GM23338 (cell line): ENCODE measurements at regions not wholly inside any gene's neighbourhood (a gene's known extent, or its start where the extent isn't known, plus 50 kb on each side); places are given as distances from the start of the nearest gene placed in this dataset.

Experiments
- ATAC-seq: fragments of 200-7000 bp; cut with Tn5 transposase; 3 replicates; pipeline ENCODE4 v1.9.1; 2020
- DNase-seq: peaks from one replicate; pipeline ENCODE4 v3.0.0-alpha.2; 2015; ENCODE audit warnings: low spot score
- H2AFZ ChIP-seq: fragments of 200-600 bp; sonication (generic); 2 replicates; pipeline ENCODE4 v1.8.0; 2016; ENCODE audit warnings: antibody characterized with exemption, mild to moderate bottlenecking, moderate library complexity
- H3F3A ChIP-seq: fragments of 200-600 bp; sonication (generic); replicated peaks from 2 replicates; pipeline ENCODE4 v1.8.0; 2017; ENCODE audit warnings: antibody characterized with exemption, mixed run types, low read depth
- H3K27ac ChIP-seq: fragments of 200-600 bp; sonication (generic); 2 replicates; pipeline ENCODE4 v1.6.1; 2016; ENCODE audit warnings: low read depth
- H3K27me3 ChIP-seq: fragments of 200-600 bp; sonication (generic); 2 replicates; pipeline ENCODE4 v1.8.0; 2016; ENCODE audit warnings: mild to moderate bottlenecking, mixed run types, moderate library complexity; ENCODE audit not compliant: insufficient read depth
- H3K36me3 ChIP-seq: fragments of 200-600 bp; sonication (generic); 2 replicates; pipeline ENCODE4 v1.8.0; 2016; ENCODE audit warnings: mild to moderate bottlenecking; ENCODE audit not compliant: insufficient read depth
- H3K4me1 ChIP-seq: fragments of 200-600 bp; sonication (generic); 2 replicates; pipeline ENCODE4 v1.8.0; 2016; ENCODE audit warnings: mild to moderate bottlenecking, moderate library complexity; ENCODE audit not compliant: insufficient read depth
- H3K4me2 ChIP-seq: fragments of 200-600 bp; sonication (generic); 2 replicates; pipeline ENCODE4 v1.7.1; 2017; ENCODE audit warnings: mixed run types
- H3K4me3 ChIP-seq: fragments of 200-600 bp; sonication (generic); 2 replicates; pipeline ENCODE4 v1.6.1; 2016; ENCODE audit warnings: mixed run types
- H3K79me2 ChIP-seq: fragments of 200-600 bp; sonication (generic); replicated peaks from 2 replicates; pipeline ENCODE4 v1.8.0; 2017; ENCODE audit warnings: mild to moderate bottlenecking; ENCODE audit not compliant: insufficient read depth
- H3K9me2 ChIP-seq: fragments of 200-600 bp; sonication (generic); 2 replicates; pipeline ENCODE4 v1.8.0; 2017; ENCODE audit not compliant: insufficient read depth
- H4K20me1 ChIP-seq: fragments of 200-600 bp; sonication (generic); replicated peaks from 2 replicates; pipeline ENCODE4 v1.8.0; 2017; ENCODE audit warnings: mild to moderate bottlenecking; ENCODE audit not compliant: insufficient read depth
- H3K27ac Mint-ChIP-seq: 2 replicates; pipeline ENCODE4 v1.8.0; 2020; ENCODE audit warnings: inconsistent platforms, mild to moderate bottlenecking, moderate library complexity, mixed read lengths
- H3K27me3 Mint-ChIP-seq: 3 replicates; pipeline ENCODE4 v1.8.0; 2022; ENCODE audit warnings: low read depth, mild to moderate bottlenecking, moderate library complexity, mixed read lengths, inconsistent platforms; ENCODE audit not compliant: insufficient read depth, poor library complexity
- H3K36me3 Mint-ChIP-seq: 3 replicates; pipeline ENCODE4 v1.8.0; 2021; ENCODE audit warnings: low read depth, mild to moderate bottlenecking, inconsistent platforms, moderate library complexity, mixed read lengths
- H3K4me1 Mint-ChIP-seq: 3 replicates; pipeline ENCODE4 v1.8.0; 2020; ENCODE audit warnings: mild to moderate bottlenecking, inconsistent platforms, mixed read lengths
- H3K4me3 Mint-ChIP-seq: 3 replicates; pipeline ENCODE4 v1.8.0; 2021; ENCODE audit warnings: moderate library complexity, mild to moderate bottlenecking, inconsistent platforms, mixed read lengths
- H3K9me3 Mint-ChIP-seq: 3 replicates; pipeline ENCODE4 v1.8.0; 2020; ENCODE audit warnings: moderate library complexity, mild to moderate bottlenecking, inconsistent platforms, mixed read lengths
- CREB1 ChIP-seq: fragments of 250-450 bp; sonication (Bioruptor Pico); IDR thresholded peaks from 2 replicates; pipeline ENCODE4 v1.5.0; 2020; ENCODE audit warnings: low read depth, mild to moderate bottlenecking, moderate library complexity
- CTCF ChIP-seq, 2 experiments: fragments of 200-600 bp in 1 of 2; sonication (generic) in 1 of 2; conservative IDR thresholded peaks; 2 replicates each; pipeline versions ENCODE4 v1.5.1 to v1.6.1; 2016 to 2017; ENCODE audit warnings: antibody characterized with exemption in 2 of 2, low read depth in 2 of 2, mild to moderate bottlenecking in 2 of 2, moderate library complexity in 1 of 2
- EZH2 ChIP-seq: fragments of 200-600 bp; sonication (generic); IDR thresholded peaks from one replicate; pipeline ENCODE4 v1.8.0; 2017; ENCODE audit warnings: antibody characterized with exemption, mild to moderate bottlenecking, low read depth; ENCODE audit not compliant: unreplicated experiment
- EZH2phosphoT487 ChIP-seq: fragments of 200-600 bp; sonication (generic); IDR thresholded peaks from one replicate; pipeline ENCODE4 v1.8.1; 2018; ENCODE audit warnings: antibody characterized with exemption; ENCODE audit not compliant: unreplicated experiment
- JUNB ChIP-seq: IDR thresholded peaks from one replicate; pipeline ENCODE4 v1.6.1; 2016; ENCODE audit warnings: antibody characterized with exemption; ENCODE audit not compliant: unreplicated experiment
- NANOG ChIP-seq: IDR thresholded peaks from 2 replicates; pipeline ENCODE4 v1.6.1; 2016; ENCODE audit warnings: antibody characterized with exemption, borderline replicate concordance
- POLR2AphosphoS5 ChIP-seq: IDR thresholded peaks from 2 replicates; pipeline ENCODE4 v1.6.1; 2016; ENCODE audit warnings: antibody characterized with exemption, low read depth
- REST ChIP-seq: IDR thresholded peaks from one replicate; pipeline ENCODE4 v1.6.1; 2018; ENCODE audit warnings: antibody characterized with exemption; ENCODE audit not compliant: unreplicated experiment
- STAT1 ChIP-seq: IDR thresholded peaks from one replicate; pipeline ENCODE4 v1.6.1; 2016; ENCODE audit warnings: antibody characterized with exemption; ENCODE audit not compliant: unreplicated experiment
- ZNF114 ChIP-seq: fragments of 250-450 bp; sonication (Bioruptor Pico); IDR thresholded peaks from 2 replicates; pipeline ENCODE4 v1.5.0; 2020; ENCODE audit warnings: mild to moderate bottlenecking, moderate library complexity
- ZNF331 ChIP-seq: fragments of 250-450 bp; sonication (Bioruptor Pico); IDR thresholded peaks from 2 replicates; pipeline ENCODE4 v1.5.0; 2020; ENCODE audit warnings: low read depth, mild to moderate bottlenecking, moderate library complexity
- TF ChIP-seq, protein P1 (sequence below): fragments of 250-450 bp; sonication (Bioruptor Pico); IDR thresholded peaks from 2 replicates; pipeline ENCODE4 v1.5.0; 2020; ENCODE audit warnings: mild to moderate bottlenecking, moderate library complexity
- TF ChIP-seq, protein P2 (sequence below): IDR thresholded peaks from 2 replicates; pipeline ENCODE4 v1.6.1; 2016; ENCODE audit warnings: antibody characterized with exemption

DNA sequence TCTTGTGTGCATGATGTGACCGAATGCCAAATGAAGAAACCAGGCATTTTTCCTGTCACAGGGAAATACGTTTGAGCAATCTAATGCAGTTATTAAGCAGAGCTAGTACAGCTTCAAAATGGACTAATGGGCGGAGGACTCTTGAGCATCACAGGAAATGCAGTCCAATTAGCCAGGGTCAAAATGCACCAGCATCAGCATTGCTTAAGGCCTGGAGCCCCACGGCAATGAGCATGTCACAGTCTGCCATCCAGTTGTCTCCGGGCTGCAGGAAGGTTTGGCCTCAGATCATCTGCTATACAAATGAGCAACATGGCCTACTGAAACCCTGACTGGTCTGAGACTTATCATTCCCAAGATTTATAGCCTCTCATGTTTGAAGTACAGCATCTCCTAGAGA lies 652.1 kb upstream of the SLC35B3 start:
- peaks cover 16% of the 10 kb centered on the region for H3K4me1 Mint-ChIP-seq
- Histone ChIP-seq H3K9me2 (no peaks in the 10 kb centered on the region), H3K36me3 (no peaks in the 10 kb centered on the region), H3K4me1 (peaks cover 8% of the 10 kb centered on the region; the same call in 1 of the 2 replicates), H3F3A (no peaks in the 10 kb centered on the region), H3K79me2 (no peaks in the 10 kb centered on the region), H2AFZ (no peak overlapping the region), H3K27me3 (no peaks in the 10 kb centered on the region), H3K4me2 (no peak overlapping the region), H4K20me1 (no peaks in the 10 kb centered on the region), H3K4me3 (no peak overlapping the region), H3K27ac (no peak overlapping the region)
- H3K27ac Mint-ChIP-seq, result no peak overlapping the region
- DNase-seq, result no peak
- no peak for TF ChIP-seq NANOG
- no peak for TF ChIP-seq CTCF (conservative IDR thresholded peaks at IDR 0.05; ENCODE audit: low read depth in 2 of 2)
- no peak for TF ChIP-seq ZNF114
- TF ChIP-seq ZNF331 (CRISPR knock-in tag), result no peak
- no peak for TF ChIP-seq REST
- TF ChIP-seq JUNB, result no peak
- TF ChIP-seq CREB1 (CRISPR knock-in tag), result no peak
- TF ChIP-seq, protein P1, sequence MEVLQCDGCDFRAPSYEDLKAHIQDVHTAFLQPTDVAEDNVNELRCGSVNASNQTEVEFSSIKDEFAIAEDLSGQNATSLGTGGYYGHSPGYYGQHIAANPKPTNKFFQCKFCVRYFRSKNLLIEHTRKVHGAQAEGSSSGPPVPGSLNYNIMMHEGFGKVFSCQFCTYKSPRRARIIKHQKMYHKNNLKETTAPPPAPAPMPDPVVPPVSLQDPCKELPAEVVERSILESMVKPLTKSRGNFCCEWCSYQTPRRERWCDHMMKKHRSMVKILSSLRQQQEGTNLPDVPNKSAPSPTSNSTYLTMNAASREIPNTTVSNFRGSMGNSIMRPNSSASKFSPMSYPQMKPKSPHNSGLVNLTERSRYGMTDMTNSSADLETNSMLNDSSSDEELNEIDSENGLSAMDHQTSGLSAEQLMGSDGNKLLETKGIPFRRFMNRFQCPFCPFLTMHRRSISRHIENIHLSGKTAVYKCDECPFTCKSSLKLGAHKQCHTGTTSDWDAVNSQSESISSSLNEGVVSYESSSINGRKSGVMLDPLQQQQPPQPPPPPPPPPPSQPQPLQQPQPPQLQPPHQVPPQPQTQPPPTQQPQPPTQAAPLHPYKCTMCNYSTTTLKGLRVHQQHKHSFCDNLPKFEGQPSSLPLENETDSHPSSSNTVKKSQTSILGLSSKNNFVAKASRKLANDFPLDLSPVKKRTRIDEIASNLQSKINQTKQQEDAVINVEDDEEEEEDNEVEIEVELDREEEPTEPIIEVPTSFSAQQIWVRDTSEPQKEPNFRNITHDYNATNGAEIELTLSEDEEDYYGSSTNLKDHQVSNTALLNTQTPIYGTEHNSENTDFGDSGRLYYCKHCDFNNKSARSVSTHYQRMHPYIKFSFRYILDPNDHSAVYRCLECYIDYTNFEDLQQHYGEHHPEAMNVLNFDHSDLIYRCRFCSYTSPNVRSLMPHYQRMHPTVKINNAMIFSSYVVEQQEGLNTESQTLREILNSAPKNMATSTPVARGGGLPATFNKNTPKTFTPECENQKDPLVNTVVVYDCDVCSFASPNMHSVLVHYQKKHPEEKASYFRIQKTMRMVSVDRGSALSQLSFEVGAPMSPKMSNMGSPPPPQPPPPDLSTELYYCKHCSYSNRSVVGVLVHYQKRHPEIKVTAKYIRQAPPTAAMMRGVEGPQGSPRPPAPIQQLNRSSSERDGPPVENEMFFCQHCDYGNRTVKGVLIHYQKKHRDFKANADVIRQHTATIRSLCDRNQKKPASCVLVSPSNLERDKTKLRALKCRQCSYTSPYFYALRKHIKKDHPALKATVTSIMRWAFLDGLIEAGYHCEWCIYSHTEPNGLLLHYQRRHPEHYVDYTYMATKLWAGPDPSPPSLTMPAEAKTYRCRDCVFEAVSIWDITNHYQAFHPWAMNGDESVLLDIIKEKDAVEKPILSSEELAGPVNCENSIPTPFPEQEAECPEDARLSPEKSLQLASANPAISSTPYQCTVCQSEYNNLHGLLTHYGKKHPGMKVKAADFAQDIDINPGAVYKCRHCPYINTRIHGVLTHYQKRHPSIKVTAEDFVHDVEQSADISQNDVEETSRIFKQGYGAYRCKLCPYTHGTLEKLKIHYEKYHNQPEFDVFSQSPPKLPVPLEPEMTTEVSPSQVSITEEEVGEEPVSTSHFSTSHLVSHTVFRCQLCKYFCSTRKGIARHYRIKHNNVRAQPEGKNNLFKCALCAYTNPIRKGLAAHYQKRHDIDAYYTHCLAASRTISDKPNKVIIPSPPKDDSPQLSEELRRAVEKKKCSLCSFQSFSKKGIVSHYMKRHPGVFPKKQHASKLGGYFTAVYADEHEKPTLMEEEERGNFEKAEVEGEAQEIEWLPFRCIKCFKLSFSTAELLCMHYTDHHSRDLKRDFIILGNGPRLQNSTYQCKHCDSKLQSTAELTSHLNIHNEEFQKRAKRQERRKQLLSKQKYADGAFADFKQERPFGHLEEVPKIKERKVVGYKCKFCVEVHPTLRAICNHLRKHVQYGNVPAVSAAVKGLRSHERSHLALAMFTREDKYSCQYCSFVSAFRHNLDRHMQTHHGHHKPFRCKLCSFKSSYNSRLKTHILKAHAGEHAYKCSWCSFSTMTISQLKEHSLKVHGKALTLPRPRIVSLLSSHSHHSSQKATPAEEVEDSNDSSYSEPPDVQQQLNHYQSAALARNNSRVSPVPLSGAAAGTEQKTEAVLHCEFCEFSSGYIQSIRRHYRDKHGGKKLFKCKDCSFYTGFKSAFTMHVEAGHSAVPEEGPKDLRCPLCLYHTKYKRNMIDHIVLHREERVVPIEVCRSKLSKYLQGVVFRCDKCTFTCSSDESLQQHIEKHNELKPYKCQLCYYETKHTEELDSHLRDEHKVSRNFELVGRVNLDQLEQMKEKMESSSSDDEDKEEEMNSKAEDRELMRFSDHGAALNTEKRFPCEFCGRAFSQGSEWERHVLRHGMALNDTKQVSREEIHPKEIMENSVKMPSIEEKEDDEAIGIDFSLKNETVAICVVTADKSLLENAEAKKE (CRISPR knock-in tag), result no peak
- no peak for TF ChIP-seq POLR2AphosphoS5
- TF ChIP-seq, protein P2, sequence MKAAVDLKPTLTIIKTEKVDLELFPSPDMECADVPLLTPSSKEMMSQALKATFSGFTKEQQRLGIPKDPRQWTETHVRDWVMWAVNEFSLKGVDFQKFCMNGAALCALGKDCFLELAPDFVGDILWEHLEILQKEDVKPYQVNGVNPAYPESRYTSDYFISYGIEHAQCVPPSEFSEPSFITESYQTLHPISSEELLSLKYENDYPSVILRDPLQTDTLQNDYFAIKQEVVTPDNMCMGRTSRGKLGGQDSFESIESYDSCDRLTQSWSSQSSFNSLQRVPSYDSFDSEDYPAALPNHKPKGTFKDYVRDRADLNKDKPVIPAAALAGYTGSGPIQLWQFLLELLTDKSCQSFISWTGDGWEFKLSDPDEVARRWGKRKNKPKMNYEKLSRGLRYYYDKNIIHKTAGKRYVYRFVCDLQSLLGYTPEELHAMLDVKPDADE, result no peak
- TF ChIP-seq EZH2, result no peak
- TF ChIP-seq EZH2phosphoT487, result no peak
- no peak for TF ChIP-seq STAT1
- H3K4me3 Mint-ChIP-seq, result no peak overlapping the region
- no peaks in the 10 kb centered on the region for H3K9me3 Mint-ChIP-seq
- ATAC-seq, result no peak
- H3K36me3 Mint-ChIP-seq, result no peaks in the 10 kb centered on the region
- peaks cover 2% of the 10 kb centered on the region for H3K27me3 Mint-ChIP-seq
